Erythroblast (primary cell): ENCODE measurements at regions not wholly inside any gene's neighbourhood (a gene's known extent, or its start where the extent isn't known, plus 50 kb on each side); places are given as distances from the start of the nearest gene placed in this dataset.

Experiments used
- GATA1 ChIP-seq: IDR thresholded peaks from 2 replicates; pipeline ENCODE4 v1.6.1; 2011; ENCODE audit warnings: low read depth, mild to moderate bottlenecking, control low read depth, low read length, moderate library complexity
- POLR2A ChIP-seq: IDR thresholded peaks from 2 replicates; pipeline ENCODE4 v1.6.1; 2011; ENCODE audit warnings: mild to moderate bottlenecking, low read length

- no peak for TF ChIP-seq POLR2A
- no peak for TF ChIP-seq GATA1
Measured at GRCh38 chr20:22887796-22888195, 147.3 kb upstream of the SSTR4 start.
